HEK293T (cell line): ENCODE measurements at regions not wholly inside any gene's neighbourhood (a gene's known extent, or its start where the extent isn't known, plus 50 kb on each side); places are given as distances from the start of the nearest gene placed in this dataset.
"Not testable (repeated sequence)": the region's sequence is repeated elsewhere in the genome, so short reads cannot be mapped to it uniquely, and the experiment has no call there.

ENCODE experiments used
- CTCF ChIA-PET: fragments of 350-600 bp; formaldehyde crosslinking; extraction: SDS; loops from one replicate; lab custom pipeline; 2021; ENCODE audit warnings: antibody characterized with exemption, inconsistent platforms; lab: Yijun Ruan, JAX
- POLR2A ChIA-PET: fragments of 350-600 bp; formaldehyde crosslinking; extraction: SDS; loops from one replicate; lab custom pipeline; 2020; ENCODE audit warnings: antibody characterized with exemption, inconsistent platforms; lab: Yijun Ruan, JAX
- DNase-seq: peaks from one replicate; pipeline ENCODE4 v3.0.0; 2012; ENCODE audit warnings: mixed read lengths; ENCODE audit errors: extremely low spot score
- ARNT ChIP-seq: fragments of 450-650 bp; IDR thresholded peaks from 2 replicates; pipeline ENCODE4 v1.6.1; 2017; ENCODE audit warnings: mild to moderate bottlenecking
- BHLHE40 ChIP-seq: fragments of 450-650 bp; IDR thresholded peaks from 2 replicates; pipeline ENCODE4 v1.6.1; 2016; ENCODE audit warnings: mild to moderate bottlenecking, moderate library complexity, borderline replicate concordance
- CTBP1 ChIP-seq: fragments of 450-650 bp; IDR thresholded peaks from 2 replicates; pipeline ENCODE4 v1.6.1; 2016; ENCODE audit warnings: borderline replicate concordance
- ELF4 ChIP-seq: fragments of 450-650 bp; IDR thresholded peaks from 2 replicates; pipeline ENCODE4 v1.6.1; 2017; ENCODE audit warnings: antibody characterized with exemption
- FOXA1 ChIP-seq: fragments of 450-650 bp; IDR thresholded peaks from 2 replicates; pipeline ENCODE4 v1.6.1; 2016; ENCODE audit warnings: mild to moderate bottlenecking
- FOXK2 ChIP-seq: fragments of 450-650 bp; IDR thresholded peaks from 2 replicates; pipeline ENCODE4 v1.6.1; 2016; ENCODE audit warnings: mild to moderate bottlenecking
- FOXM1 ChIP-seq: fragments of 450-650 bp; IDR thresholded peaks from 2 replicates; pipeline ENCODE4 v1.6.1; 2017; ENCODE audit warnings: mild to moderate bottlenecking, borderline replicate concordance
- HDGF ChIP-seq: fragments of 450-650 bp; IDR thresholded peaks from 2 replicates; pipeline ENCODE4 v1.6.1; 2017; ENCODE audit warnings: antibody characterized with exemption, borderline replicate concordance
- L3MBTL2 ChIP-seq: fragments of 450-650 bp; conservative IDR thresholded peaks from 2 replicates; pipeline ENCODE4 v1.6.1; 2016; ENCODE audit warnings: mild to moderate bottlenecking
- LEF1 ChIP-seq: fragments of 450-650 bp; IDR thresholded peaks from 2 replicates; pipeline ENCODE4 v1.6.1; 2017; ENCODE audit warnings: mild to moderate bottlenecking, borderline replicate concordance
- NFRKB ChIP-seq: fragments of 450-650 bp; IDR thresholded peaks from 2 replicates; pipeline ENCODE4 v1.6.1; 2016; ENCODE audit warnings: mild to moderate bottlenecking, moderate library complexity
- PKNOX1 ChIP-seq: fragments of 450-650 bp; IDR thresholded peaks from 2 replicates; pipeline ENCODE4 v1.6.1; 2016
- SP1 ChIP-seq: fragments of 450-650 bp; IDR thresholded peaks from 2 replicates; pipeline ENCODE4 v1.6.1; 2017
- SUZ12 ChIP-seq: fragments of 450-650 bp; IDR thresholded peaks from 2 replicates; pipeline ENCODE4 v1.6.1; 2016; ENCODE audit warnings: mild to moderate bottlenecking
- TARDBP ChIP-seq: fragments of 450-650 bp; IDR thresholded peaks from 2 replicates; pipeline ENCODE4 v1.6.1; 2016
- ZNF384 ChIP-seq: fragments of 450-650 bp; IDR thresholded peaks from 2 replicates; pipeline ENCODE4 v1.6.1; 2016

- CTCF ChIA-PET, result no interaction called here
- POLR2A ChIA-PET, result no interaction called here
- DNase-seq, result no peak
These were observed 297.4 kb upstream of the DKK2 start for GRCh38 chr4:107333518-107333917.

GRCh38 chr4:107332656-107333055 is 296.5 kb upstream of the DKK2 start:
- CTCF ChIA-PET, DNase-seq, POLR2A ChIA-PET: not testable (repeated sequence)

More at GRCh38 chr4:107333518-107333917, 297.4 kb upstream of the DKK2 start:
- TF ChIP-seq FOXA1, result no peak
- TF ChIP-seq L3MBTL2, result no peak
- no peak for TF ChIP-seq LEF1
- no peak for TF ChIP-seq FOXM1
- TF ChIP-seq PKNOX1, result no peak
- no peak for TF ChIP-seq SUZ12
- no peak for TF ChIP-seq HDGF
- no peak for TF ChIP-seq TARDBP

DNA sequence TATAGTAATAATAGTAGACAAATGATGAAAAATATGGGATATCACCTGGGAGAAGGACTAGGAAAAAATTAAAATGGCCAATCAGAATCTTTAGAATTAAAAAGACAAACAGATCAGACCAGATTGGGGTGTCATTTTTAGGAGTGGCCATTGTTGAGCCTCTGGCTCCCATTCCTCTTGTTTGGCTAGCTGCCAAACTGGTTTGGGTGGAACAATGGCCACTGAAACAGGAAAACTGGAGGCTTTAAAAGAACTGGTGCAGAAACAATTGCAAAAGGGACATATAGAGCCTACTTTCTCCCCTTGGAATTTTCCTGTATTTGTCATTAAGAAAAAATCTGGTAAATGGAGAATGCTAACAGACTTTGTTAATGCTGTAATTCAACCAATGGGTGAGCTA is 294.8 kb upstream of the DKK2 start:
- TF ChIP-seq FOXA1, result no peak
- TF ChIP-seq ARNT, result no peak
- no peak for TF ChIP-seq L3MBTL2
- TF ChIP-seq TARDBP, result no peak
- TF ChIP-seq PKNOX1, result no peak
- no peak for TF ChIP-seq SP1
- no peak for TF ChIP-seq BHLHE40
- no peak for TF ChIP-seq LEF1
- TF ChIP-seq HDGF, result no peak
- no peak for TF ChIP-seq SUZ12
- TF ChIP-seq FOXM1, result no peak
- TF ChIP-seq CTBP1, result no peak
- no peak for TF ChIP-seq ELF4
- no peak for TF ChIP-seq ZNF384
- TF ChIP-seq FOXK2, result no peak
- TF ChIP-seq NFRKB, result no peak
- DNase-seq, result no peak
- ChIA-PET POLR2A (no interaction called here), CTCF (no interaction called here)

DNA sequence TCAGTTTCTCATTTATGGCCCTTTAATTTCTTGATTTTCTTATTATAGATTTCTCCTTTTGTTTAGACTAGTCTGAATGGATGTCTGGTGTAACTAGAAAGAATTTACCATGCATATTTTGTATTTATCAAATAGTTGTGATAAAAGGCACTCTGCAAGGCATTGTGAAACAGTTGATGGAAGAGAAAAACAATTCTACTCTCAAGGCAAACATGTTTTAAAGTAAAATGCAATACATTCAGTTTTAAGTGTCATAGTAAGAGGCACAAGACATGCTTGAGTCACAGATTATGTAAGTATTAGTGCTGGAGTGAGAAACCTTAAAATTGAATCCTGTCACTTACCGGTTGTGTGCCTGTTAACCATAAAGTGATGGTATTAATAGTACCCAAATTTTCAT is 283.3 kb upstream of the DKK2 start:
- CTCF ChIA-PET, result interaction anchor here (0.6 kb wide), 1 partner anchor 991 kb away, joined by 7 read pairs; no protein-coding TSS in a partner anchor
- POLR2A ChIA-PET, result no interaction called here

DNA sequence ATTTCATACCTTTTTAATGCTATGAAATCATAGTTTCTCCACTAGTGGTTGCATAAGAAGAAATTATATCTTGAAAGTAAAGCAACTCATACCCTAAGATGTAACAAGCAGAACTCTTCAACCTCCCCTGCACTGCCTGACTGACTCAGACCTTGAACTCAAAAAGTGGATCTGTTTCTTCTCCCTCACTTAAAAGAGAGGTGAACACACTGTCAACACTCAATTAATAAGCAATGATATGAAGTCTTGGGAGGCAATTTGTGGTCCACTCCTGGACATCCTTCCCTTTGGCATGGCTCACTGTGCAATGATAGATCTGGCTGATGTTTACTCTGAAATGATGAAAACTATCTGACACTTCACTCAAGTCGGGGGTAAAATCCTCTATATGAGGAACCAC is 282.0 kb upstream of the DKK2 start:
- POLR2A ChIA-PET, result no interaction called here
- CTCF ChIA-PET, result no interaction called here
- DNase-seq, result no peak

More for the DNA sequence above, 283.3 kb upstream of the DKK2 start:
- TF ChIP-seq TARDBP (no peak), ELF4 (no peak), BHLHE40 (no peak), LEF1 (no peak), ZNF384 (no peak), NFRKB (no peak), PKNOX1 (no peak), SP1 (no peak), FOXM1 (no peak), ARNT (no peak), SUZ12 (no peak), FOXK2 (no peak), CTBP1 (no peak), FOXA1 (no peak), HDGF (no peak), L3MBTL2 (no peak)
- no peak for DNase-seq

GRCh38 chr4:107317611-107318010 is 281.5 kb upstream of the DKK2 start:
- no peak for TF ChIP-seq SP1
- no peak for TF ChIP-seq SUZ12
- TF ChIP-seq ARNT, result no peak
- no peak for TF ChIP-seq TARDBP
- no peak for TF ChIP-seq FOXA1
- no peak for DNase-seq
- CTCF ChIA-PET, result no interaction called here
- POLR2A ChIA-PET, result no interaction called here

More for the DNA sequence above, 282.0 kb upstream of the DKK2 start:
- TF ChIP-seq CTBP1 (no peak), FOXM1 (no peak), FOXK2 (no peak), ARNT (no peak), LEF1 (no peak), PKNOX1 (no peak)
